ENCODE measurements at regions not wholly inside any gene's neighbourhood (a gene's known extent, or its start where the extent isn't known, plus 50 kb on each side); places are given as distances from the start of the nearest gene placed in this dataset.

DNA sequence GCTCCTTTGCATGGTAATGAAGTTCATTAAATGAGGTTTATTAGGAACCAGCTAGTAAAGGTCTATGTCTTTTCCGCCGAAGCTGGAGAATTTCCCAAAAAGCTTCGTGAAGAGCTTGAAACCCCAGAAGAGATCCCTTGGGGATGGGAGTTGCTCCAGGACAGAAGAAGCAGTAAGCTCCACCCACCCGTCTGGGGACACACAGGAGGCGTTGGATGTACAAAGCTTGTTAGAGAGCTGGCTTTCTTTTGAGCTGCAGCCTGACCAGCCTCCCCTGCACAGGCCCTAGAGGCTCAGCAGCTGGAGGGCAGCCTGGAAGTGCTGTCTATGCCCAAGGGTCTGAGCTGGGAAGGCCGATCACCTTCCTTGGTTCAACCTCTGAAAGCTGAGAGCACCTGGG lies 147.4 kb upstream of the SDK2 start (continued):
- no peak for TF ChIP-seq SRF (IDR thresholded peaks at IDR 0.05; ENCODE audit: low read depth, low read length)
- TF ChIP-seq ATF2 (IDR thresholded peaks at IDR 0.05; ENCODE audit: low read length), result no peak
- no peak for TF ChIP-seq SP2 (IDR thresholded peaks at IDR 0.05; ENCODE audit: low read length)
- TF ChIP-seq BACH1 (IDR thresholded peaks at IDR 0.05; ENCODE audit: low read length), result no peak
- no peak for TF ChIP-seq EZH2 (IDR thresholded peaks at IDR 0.05; ENCODE audit: low read depth, low read length, severe bottlenecking)
- TF ChIP-seq NANOG (IDR thresholded peaks at IDR 0.05; ENCODE audit: insufficient read depth, low read depth, low read length, poor library complexity, severe bottlenecking), result no peak
